Right lobe of liver (tissue), 6 donors: ENCODE measurements at regions not wholly inside any gene's neighbourhood (a gene's known extent, or its start where the extent isn't known, plus 50 kb on each side); places are given as distances from the start of the nearest gene placed in this dataset.
A peak's percentile ranks its signal among the peaks of the same experiment; 100 is the strongest.

Experiments
- ATAC-seq, 4 donors: fragments of 200-7000 bp; cut with Tn5 transposase; one replicate each; pipeline ENCODE4 v1.9.1; 2020; ENCODE audit warnings: mild to moderate bottlenecking in 4 of 4, moderate library complexity in 4 of 4
- DNase-seq, 3 donors: peaks; one replicate each; pipeline ENCODE4 v3.0.0-alpha.2; 2020
- H3K27ac ChIP-seq, 3 donors: fragments of 200-600 bp; one replicate each; pipeline ENCODE4 v1.8.0; 2022
- H3K27me3 ChIP-seq, 2 donors: fragments of 200-600 bp; one replicate each; pipeline ENCODE4 v1.8.0; 2022
- H3K36me3 ChIP-seq, 4 donors: fragments of 200-600 bp; sonication (generic) in 1 of 4; one replicate each; pipeline versions ENCODE4 v1.5.1 to v1.8.0; 2017 to 2022; ENCODE audit warnings: control low read depth in 1 of 4
- H3K4me1 ChIP-seq, 4 donors: fragments of 200-600 bp; sonication (generic) in 1 of 4; one replicate each; pipeline versions ENCODE4 v1.5.1 to v1.8.0; 2017 to 2022; ENCODE audit warnings: control low read depth in 1 of 4
- H3K4me3 ChIP-seq, 3 donors: fragments of 200-600 bp; one replicate each; pipeline ENCODE4 v1.8.0; 2022
- H3K9me3 ChIP-seq, 4 donors: fragments of 200-600 bp; sonication (generic) in 1 of 4; one replicate each; pipeline versions ENCODE4 v1.5.1 to v1.8.0; 2017 to 2022; ENCODE audit warnings: control low read depth in 1 of 4
- CTCF ChIP-seq, 4 donors: fragments of 200-600 bp in 3 of 4; fragments of 450-650 bp in 1 of 4; IDR thresholded peaks; one replicate each; pipeline versions ENCODE4 v1.5.1 to v1.8.0; 2016 to 2022; ENCODE audit warnings: antibody characterized with exemption in 4 of 4, mild to moderate bottlenecking in 2 of 4
- POLR2A ChIP-seq: fragments of 450-650 bp; IDR thresholded peaks from one replicate; pipeline ENCODE4 v1.6.1; 2017; ENCODE audit warnings: antibody characterized with exemption, mild to moderate bottlenecking
- WGBS: methylation state at CpG from one replicate; pipeline ENCODE4 v1.1.6; 2018; ENCODE audit warnings: low coverage, low lambda C conversion rate; ENCODE audit not compliant: insufficient coverage; ENCODE audit errors: missing lambda C conversion rate; 5-methylcytosine and 5-hydroxymethylcytosine counted together
- intact Hi-C, 2 donors: fragments of 100-400 bp; cut with DNase I; formaldehyde crosslinking; loops; one replicate each; pipeline versions ENCODE4 v1.11.2 to v1.14.1; 2022
- donor health status: DM: no; HTN: yes; CAD: no.
- donor health status: DM: no; HTN: no; CAD: no.
- donor health status: DM: no; HTN: no; CAD: no.
- donor health status: DM: no; HTN: yes; CAD: no.
- donor health status: DM: no; HTN: yes; CAD: no.

- no CpG with 5 or more reads among the region's 2 CpGs for WGBS
- Histone ChIP-seq H3K27me3 (no peaks in the 10 kb centered on the region), H3K4me1 (no peaks in the 10 kb centered on the region), H3K36me3 (no peaks in the 10 kb centered on the region), H3K4me3 (no peak overlapping the region), H3K27ac (no peak overlapping the region), H3K9me3 (no peaks in the 10 kb centered on the region)
- TF ChIP-seq CTCF (IDR thresholded peaks at IDR 0.05) (no peak), POLR2A (no peak)
- ATAC-seq, result no peak
- no peak for DNase-seq
- intact Hi-C loops, result no loop called here
These were observed 170.9 kb downstream of the KDM5D start for GRCh38 chrY:19573646-19574045.

DNA sequence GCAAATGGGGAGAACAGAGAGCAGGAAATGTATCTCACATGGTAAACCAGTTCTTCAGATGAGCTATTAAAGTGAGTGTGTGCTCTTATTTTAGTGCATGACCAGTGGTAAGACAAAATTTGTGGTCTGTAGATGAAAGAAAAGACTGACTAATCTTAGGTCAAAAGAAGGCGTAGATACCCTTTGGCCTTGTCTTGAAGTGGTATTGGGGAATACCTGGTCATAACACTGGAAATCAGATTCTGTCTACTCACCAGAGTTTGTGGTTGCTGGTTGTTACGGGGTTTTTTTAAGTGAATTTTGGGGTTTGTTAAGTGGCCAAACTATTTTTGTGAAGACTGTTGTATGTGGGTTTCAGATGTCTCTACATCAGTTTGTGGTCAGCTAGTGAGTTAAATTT lies 173.5 kb downstream of the KDM5D start:
- DNase-seq, result no peak
- no peak for TF ChIP-seq CTCF (IDR thresholded peaks at IDR 0.05)
- no peak for TF ChIP-seq POLR2A
- no CpG with 5 or more reads among the region's 2 CpGs for WGBS
- Histone ChIP-seq H3K4me1 (no peaks in the 10 kb centered on the region), H3K36me3 (no peaks in the 10 kb centered on the region), H3K27ac (no peak overlapping the region), H3K9me3 (no peaks in the 10 kb centered on the region), H3K27me3 (no peaks in the 10 kb centered on the region), H3K4me3 (no peak overlapping the region)
- intact Hi-C loops, result no loop called here
- ATAC-seq, result no peak

DNA sequence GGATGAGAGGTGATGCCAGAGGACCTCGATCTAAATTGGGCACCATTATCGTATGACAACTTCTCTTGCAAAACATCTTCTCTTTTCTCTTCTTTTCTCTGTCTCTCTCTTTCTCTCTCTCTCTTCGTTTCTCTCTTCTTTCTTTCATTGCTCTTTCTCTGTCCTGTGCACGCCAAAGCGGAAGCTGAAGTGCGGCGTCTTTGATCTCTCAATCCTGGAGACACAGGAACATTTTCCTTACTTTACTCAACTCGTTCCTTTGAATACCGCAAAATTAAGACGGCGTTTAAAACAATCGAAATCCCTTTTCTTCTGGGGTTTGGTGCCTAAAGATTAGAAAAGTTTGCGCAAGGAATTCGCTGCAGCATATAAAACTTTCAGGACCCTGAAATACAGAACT lies 176.6 kb downstream of the KDM5D start:
- ATAC-seq (peak in 1 of 4 donors; percentile 20), DNase-seq (no peak)
- Histone ChIP-seq H3K4me1 (no peaks in the 10 kb centered on the region), H3K27ac (no peak overlapping the region), H3K36me3 (no peaks in the 10 kb centered on the region), H3K27me3 (no peaks in the 10 kb centered on the region), H3K4me3 (no peak overlapping the region), H3K9me3 (no peaks in the 10 kb centered on the region)
- intact Hi-C loops, result no loop called here
- no peak for TF ChIP-seq CTCF (IDR thresholded peaks at IDR 0.05)
- no peak for TF ChIP-seq POLR2A
- WGBS, result no CpG with 5 or more reads among the region's 14 CpGs

DNA sequence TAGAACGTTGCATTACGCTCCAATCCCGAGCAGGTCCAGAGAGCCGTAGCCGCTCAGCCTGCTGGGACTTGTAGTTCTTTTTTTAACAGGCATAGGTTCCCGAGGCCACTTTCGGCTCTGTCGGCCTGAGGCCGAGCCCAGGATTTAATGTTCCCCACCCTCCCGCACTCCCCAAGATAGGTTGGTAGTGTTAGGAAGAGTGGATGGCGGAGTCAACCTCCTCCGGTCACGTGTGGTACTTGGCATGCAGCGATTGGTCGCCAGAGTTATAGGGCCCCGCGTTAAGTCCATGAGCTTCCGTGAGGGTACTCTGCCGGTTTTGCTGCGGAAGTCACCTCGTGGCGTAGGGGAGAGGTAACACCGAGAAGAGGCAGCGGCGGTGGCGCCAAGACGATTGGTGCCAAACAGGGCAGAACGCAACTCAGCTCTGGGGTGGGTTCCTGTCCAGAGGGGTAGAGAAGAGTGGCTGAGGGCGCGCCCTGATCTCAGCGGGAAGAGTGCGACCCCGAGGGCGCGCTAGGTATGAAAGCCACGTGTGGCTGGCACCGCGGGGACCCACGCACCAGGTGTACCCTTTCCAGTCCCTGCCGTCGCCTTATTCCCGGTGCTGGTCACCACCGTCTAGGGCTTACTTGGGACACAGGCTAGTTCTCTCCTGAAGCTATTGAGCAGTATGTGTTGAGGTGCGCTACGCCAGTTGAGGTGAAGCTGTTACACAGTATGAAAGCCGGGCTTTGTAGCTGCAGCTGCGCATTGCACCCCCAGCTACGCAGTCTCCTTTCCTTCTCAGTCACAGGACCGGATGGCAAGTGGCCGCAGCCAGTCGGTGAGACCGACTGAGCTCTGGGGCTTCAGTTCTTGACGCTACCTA lies 177.2 kb downstream of the KDM5D start:
- no peak overlapping the region for H3K27ac ChIP-seq
- DNase-seq (peak in 1 of 3 donors; percentile 90), ATAC-seq (peak in 1 of 4 donors; percentile 96)
- H3K27me3 ChIP-seq, result no peaks in the 10 kb centered on the region
- intact Hi-C loops, result no loop called here
- no CpG with 5 or more reads among the region's 53 CpGs for WGBS
- TF ChIP-seq CTCF (IDR thresholded peaks at IDR 0.05), result no peak
- TF ChIP-seq POLR2A, result no peak
- no peaks in the 10 kb centered on the region for H3K9me3 ChIP-seq
- H3K36me3 ChIP-seq, result no peaks in the 10 kb centered on the region
- H3K4me1 ChIP-seq, result no peaks in the 10 kb centered on the region
- H3K4me3 ChIP-seq, result no peak overlapping the region
